Stimulated activated CD4-positive, alpha-beta T cell treated with anti-CD3 and anti-CD28 coated beads, TNF-alpha, amount 100 ng/mL, for 48 hours (primary cell): ENCODE measurements at regions not wholly inside any gene's neighbourhood (a gene's known extent, or its start where the extent isn't known, plus 50 kb on each side); places are given as distances from the start of the nearest gene placed in this dataset.
"Not testable (repeated sequence)": the region's sequence is repeated elsewhere in the genome, so short reads cannot be mapped to it uniquely, and the experiment has no call there.

Experiments
- DNase-seq, 3 donors: peaks; one replicate each; pipeline ENCODE4 v3.0.0-alpha.2; 2020; ENCODE audit warnings: low read depth in 3 of 3

DNA sequence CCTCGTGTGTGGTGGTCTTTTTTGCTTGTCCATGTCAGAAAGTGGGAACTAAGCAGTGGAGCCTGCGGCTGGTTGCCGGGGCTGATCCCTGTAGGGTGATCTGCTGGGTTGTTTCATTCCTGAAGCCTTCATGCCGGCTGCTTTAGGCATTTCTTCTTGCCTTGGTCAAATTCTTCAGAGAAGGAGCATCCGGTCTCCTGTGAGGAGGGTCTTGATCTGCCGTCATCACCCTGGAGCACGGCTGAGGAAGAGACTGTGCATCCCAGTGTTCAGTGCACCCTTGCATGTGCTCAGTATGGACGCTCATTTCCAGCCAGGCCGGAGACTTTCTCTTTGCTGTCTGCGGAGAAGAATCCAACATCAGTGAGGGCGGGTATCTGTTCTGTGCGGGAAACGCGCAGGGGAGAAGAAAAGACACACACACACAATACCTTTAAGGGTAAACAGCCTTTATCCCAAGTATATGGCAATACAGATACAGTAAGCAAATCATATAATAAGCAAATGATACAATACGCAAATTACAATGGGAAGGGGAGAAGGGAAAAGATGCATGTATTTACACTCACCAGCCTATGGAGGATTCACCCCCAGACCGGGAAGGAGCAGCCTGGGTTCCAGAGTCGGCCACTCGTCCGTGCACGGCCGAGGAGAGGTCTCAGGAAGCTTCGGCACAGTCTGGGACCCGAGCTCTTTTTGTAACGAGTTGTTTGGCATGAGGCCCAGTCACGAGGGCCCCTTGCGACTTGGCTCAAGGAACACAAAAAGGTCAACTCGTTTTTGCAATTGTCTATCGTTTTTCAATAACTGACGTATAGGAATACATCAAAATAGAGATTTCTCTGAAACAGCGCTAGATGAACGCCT lies 1366.8 kb upstream of the TMEM132C start:
- DNase-seq: no peak

GRCh38 chr12:126903027-126903876 lies 1363.7 kb upstream of the TMEM132C start:
- DNase-seq: no peak

GRCh38 chr12:126905752-126906151 lies 1361.2 kb upstream of the TMEM132C start:
- no peak for DNase-seq

GRCh38 chr12:126907900-126908764 lies 1358.8 kb upstream of the TMEM132C start:
- no peak for DNase-seq

GRCh38 chr12:126908765-126909142 lies 1358.2 kb upstream of the TMEM132C start:
- no peak for DNase-seq

DNA sequence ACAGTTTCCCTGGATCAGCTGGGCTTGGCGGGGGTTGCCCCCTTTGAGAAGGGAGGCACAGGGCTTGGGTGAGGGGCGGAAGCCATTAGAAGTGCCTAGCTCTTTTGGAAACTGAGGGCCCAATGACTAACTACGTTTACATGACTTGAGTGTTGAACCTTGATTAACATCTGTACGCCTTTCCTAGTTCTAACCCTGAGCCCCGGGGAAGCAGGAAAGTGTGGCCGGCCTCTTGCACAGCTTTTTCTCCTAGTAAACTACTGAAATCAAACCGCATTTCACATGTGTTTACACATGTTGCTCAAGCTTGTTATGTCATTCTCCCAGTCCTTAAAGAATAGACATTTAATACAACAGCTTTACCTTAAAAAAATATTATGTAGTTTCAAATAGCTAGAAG lies 1356.4 kb upstream of the TMEM132C start:
- no peak for DNase-seq

DNA sequence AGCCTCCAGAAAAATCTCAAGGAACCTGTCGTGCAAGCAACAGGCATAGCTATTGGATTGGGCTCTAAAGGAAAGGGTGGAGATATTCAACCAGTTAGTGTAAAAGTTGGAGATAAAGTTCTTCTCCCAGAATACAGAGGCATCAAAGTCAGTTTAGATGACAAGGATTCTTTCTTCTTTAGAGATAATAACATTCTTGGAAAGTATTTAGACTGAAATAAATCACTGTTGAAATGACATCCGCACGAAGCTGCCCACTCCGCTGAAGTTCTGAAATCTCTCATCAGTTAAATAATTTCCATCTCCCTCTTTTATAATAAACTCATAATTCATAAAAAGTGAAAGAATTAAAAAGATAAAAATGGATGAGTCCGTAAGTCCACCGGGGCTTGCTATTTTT lies 1354.9 kb upstream of the TMEM132C start:
- no peak for DNase-seq

GRCh38 chr12:126914170-126914793 lies 1352.7 kb upstream of the TMEM132C start:
- DNase-seq: no peak

DNA sequence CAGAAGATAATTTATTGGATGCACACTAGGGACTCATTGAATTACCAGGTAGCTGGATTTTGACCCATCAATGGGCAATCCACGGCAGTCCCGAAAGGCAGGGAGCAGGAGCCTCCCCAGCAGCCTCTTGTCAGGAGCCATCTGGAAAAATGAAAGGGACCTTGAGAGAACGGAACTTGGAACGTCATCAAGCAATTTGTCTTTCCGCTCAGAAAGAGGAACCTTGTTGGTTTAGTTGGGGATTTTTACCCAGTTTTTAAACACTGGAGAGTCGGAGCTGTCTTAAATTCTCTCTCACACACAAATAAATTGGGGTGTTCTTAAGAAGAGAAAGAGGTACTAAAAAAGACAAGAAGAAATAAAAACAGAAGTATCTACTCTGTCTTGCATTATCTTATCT lies 1351.7 kb upstream of the TMEM132C start:
- no peak for DNase-seq

DNA sequence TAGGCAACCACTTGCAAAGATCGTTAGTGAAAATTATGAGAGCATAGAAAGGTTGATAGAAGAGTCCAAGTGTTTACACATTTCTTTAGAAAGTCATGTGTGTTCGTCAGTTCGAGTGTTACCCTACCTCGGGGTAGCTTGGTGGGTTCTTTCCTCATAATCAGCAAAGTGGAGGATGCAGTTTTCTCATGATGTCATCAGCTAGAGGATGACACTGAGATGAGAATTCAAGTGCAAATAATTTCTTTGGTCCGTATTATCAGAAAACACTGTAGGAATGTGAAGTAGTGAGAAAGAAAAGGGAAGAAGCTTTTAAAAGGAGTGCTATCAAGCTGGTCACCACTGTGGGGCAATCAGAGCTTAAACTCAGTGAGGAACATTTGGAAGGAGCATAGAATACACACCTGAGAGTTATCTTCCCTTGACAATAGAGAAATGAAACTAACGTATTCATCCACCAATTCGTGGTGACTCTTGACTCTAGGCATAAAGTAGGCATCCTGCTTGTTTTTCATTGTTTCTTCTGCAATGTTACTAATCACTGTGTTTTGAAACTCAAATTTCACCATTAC lies 1340.9 kb upstream of the TMEM132C start:
- no peak for DNase-seq

DNA sequence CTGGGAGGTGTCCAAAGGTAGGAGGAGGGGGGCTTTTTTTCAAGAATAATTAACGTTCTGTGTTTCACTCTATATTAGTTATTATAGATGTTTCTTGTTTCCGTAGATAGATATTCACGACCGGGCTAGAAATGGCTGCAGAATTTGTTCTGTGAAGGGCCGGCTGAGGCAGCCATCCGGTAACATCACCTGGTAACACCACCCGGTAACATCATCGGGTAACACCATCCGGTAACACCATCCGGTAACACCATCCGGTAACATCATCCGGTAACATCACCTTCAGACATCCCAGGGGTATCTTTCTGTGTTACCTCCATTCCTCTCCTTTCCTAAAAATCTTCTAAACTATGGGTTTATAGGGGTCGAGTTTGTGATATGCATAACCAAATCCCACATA lies 1336.7 kb upstream of the TMEM132C start:
- DNase-seq: no peak

GRCh38 chr12:126932156-126932555 lies 1334.8 kb upstream of the TMEM132C start:
- DNase-seq: no peak

DNA sequence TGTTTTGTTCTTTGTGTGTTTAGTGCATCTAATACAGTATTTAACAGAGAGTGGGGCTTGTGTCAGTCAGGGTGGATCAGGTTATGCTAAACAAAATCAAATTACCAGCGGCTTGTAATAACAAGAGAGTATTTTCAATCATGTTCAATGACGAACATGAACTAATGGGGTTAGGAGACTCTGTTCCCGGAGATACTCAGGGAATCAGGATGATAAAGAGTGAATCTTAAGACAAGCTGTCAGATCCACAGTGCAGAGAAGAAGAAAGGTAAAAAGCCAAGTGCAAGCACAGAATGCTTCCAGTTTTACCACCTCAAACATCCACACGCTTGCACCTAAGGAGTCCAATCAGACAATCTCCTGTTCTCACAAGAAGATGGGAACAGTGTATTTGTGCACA lies 1331.5 kb upstream of the TMEM132C start:
- DNase-seq: no peak

- DNase-seq: no peak
These were observed 1330.7 kb upstream of the TMEM132C start for GRCh38 chr12:126936181-126936851.

DNA sequence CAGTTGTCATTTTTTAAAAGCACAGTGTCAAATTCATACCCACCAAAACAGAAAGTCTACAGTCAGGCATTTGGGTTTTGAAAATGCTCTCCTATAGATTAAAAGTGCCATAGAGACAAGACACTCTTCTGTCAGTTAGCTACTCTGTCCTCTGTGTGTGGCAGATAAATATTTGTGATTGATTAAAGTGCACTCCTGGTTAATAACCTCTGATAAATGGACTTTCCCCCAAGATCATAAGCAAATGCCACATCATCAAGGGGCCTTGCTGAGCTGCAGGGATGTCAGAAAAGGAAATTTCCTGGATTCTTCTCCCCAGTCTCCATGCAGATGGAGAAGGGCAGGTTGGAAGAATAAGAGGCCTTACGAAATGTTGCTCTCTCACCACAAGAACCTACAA lies 1329.5 kb upstream of the TMEM132C start:
- DNase-seq: no peak

GRCh38 chr12:126944684-126945083 lies 1322.3 kb upstream of the TMEM132C start:
- DNase-seq: no peak

- not testable (repeated sequence) for DNase-seq
These were observed 1320.0 kb upstream of the TMEM132C start for GRCh38 chr12:126946958-126947357.

GRCh38 chr12:126949558-126949957 lies 1317.4 kb upstream of the TMEM132C start:
- no peak for DNase-seq

- DNase-seq: no peak
These were observed 1316.7 kb upstream of the TMEM132C start for GRCh38 chr12:126950266-126950665.
